SK-N-SH treated with all-trans-retinoic acid at 6 μM for 48 hours (cell line): ENCODE measurements at regions not wholly inside any gene's neighbourhood (a gene's known extent, or its start where the extent isn't known, plus 50 kb on each side); places are given as distances from the start of the nearest gene placed in this dataset.
"Not testable (repeated sequence)": the region's sequence is repeated elsewhere in the genome, so short reads cannot be mapped to it uniquely, and the experiment has no call there.

ENCODE experiments used
- ARNTL ChIP-seq: fragments of 450-650 bp; formaldehyde crosslinking; IDR thresholded peaks from 2 replicates; pipeline ENCODE4 v1.5.0; 2020; ENCODE audit warnings: low read depth, mild to moderate bottlenecking, moderate library complexity, borderline replicate concordance
- CREB5 ChIP-seq: fragments of 250-450 bp; sonication (Bioruptor Pico); IDR thresholded peaks from 2 replicates; pipeline ENCODE4 v1.5.1; 2020; ENCODE audit warnings: low read depth, mild to moderate bottlenecking, moderate library complexity
- TOX ChIP-seq: fragments of 250-450 bp; sonication (Bioruptor Pico); IDR thresholded peaks from 2 replicates; pipeline ENCODE4 v1.8.0; 2021; ENCODE audit warnings: mild to moderate bottlenecking, moderate library complexity, borderline replicate concordance
- TF ChIP-seq, protein P1 (sequence below): fragments of 250-450 bp; sonication (Bioruptor Pico); IDR thresholded peaks from 2 replicates; pipeline ENCODE4 v1.8.0; 2020; ENCODE audit warnings: mild to moderate bottlenecking, moderate library complexity, borderline replicate concordance

GRCh38 chr4:114148372-114149070 is 169.1 kb upstream of the ARSJ start:
- TF ChIP-seq CREB5 (CRISPR knock-in tag); ARNTL; TOX (CRISPR knock-in tag): not testable (repeated sequence)
- TF ChIP-seq, protein P1, sequence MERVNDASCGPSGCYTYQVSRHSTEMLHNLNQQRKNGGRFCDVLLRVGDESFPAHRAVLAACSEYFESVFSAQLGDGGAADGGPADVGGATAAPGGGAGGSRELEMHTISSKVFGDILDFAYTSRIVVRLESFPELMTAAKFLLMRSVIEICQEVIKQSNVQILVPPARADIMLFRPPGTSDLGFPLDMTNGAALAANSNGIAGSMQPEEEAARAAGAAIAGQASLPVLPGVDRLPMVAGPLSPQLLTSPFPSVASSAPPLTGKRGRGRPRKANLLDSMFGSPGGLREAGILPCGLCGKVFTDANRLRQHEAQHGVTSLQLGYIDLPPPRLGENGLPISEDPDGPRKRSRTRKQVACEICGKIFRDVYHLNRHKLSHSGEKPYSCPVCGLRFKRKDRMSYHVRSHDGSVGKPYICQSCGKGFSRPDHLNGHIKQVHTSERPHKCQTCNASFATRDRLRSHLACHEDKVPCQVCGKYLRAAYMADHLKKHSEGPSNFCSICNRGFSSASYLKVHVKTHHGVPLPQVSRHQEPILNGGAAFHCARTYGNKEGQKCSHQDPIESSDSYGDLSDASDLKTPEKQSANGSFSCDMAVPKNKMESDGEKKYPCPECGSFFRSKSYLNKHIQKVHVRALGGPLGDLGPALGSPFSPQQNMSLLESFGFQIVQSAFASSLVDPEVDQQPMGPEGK (CRISPR knock-in tag) = not testable (repeated sequence)
